Adrenal gland (tissue), 9 donors: ENCODE measurements at regions not wholly inside any gene's neighbourhood (a gene's known extent, or its start where the extent isn't known, plus 50 kb on each side); places are given as distances from the start of the nearest gene placed in this dataset.

Experiments used
- DNase-seq, 7 donors: peaks; one replicate each; pipeline ENCODE4 v3.0.0-alpha.2; 2019 to 2020
- H3K27ac ChIP-seq, 5 donors: fragments of 200-600 bp; sonication (generic) in 4 of 5; 1 replicate in 3 of 5; 2 replicates in 2 of 5; pipeline versions ENCODE4 v1.5.1 to v1.8.0; 2016 to 2020; ENCODE audit warnings: mild to moderate bottlenecking in 1 of 5
- H3K27me3 ChIP-seq: fragments of 200-600 bp; 2 replicates; pipeline ENCODE4 v1.8.0; 2021
- H3K36me3 ChIP-seq, 2 donors: fragments of 200-600 bp; replicated peaks in 1 of 2; 1 replicate in 1 of 2; 2 replicates in 1 of 2; pipeline versions ENCODE4 v1.5.1 to v1.8.0; 2018 to 2022
- H3K4me1 ChIP-seq, 2 donors: fragments of 200-600 bp; replicated peaks in 1 of 2; 1 replicate in 1 of 2; 2 replicates in 1 of 2; pipeline versions ENCODE4 v1.5.1 to v1.8.0; 2018 to 2021
- H3K4me3 ChIP-seq, 4 donors: fragments of 200-600 bp; sonication (generic) in 3 of 4; one replicate each; pipeline ENCODE4 v1.5.1; 2016 to 2018
- H3K9me3 ChIP-seq, 3 donors: fragments of 200-600 bp; sonication (generic) in 1 of 3; replicated peaks in 1 of 3; 1 replicate in 2 of 3; 2 replicates in 1 of 3; pipeline versions ENCODE4 v1.5.1 to v1.8.0; 2016 to 2021
- POLR2A ChIP-seq, 2 donors: fragments of 450-650 bp; IDR thresholded peaks; one replicate each; pipeline ENCODE4 v1.6.1; 2017; ENCODE audit warnings: antibody characterized with exemption in 2 of 2, mild to moderate bottlenecking in 2 of 2, moderate library complexity in 1 of 2
- WGBS, 4 donors: extraction: QIAGEN DNeasy Blood & Tissue Kit in 2 of 4; methylation state at CpG; one replicate each; pipeline versions ENCODE4 v1.1.5 to v1.1.7; 2013 to 2017; 5-methylcytosine and 5-hydroxymethylcytosine counted together
- intact Hi-C, 2 donors: fragments of 100-400 bp; cut with DNase I; formaldehyde crosslinking; loops; one replicate each; pipeline versions ENCODE4 v1.14.1 to v1.15.0; 2022 to 2023
- TF ChIP-seq, protein P1 (sequence below), 6 experiments: fragments of 450-650 bp in 4 of 6; fragments of 200-600 bp in 2 of 6; sonication (generic) in 1 of 6; IDR thresholded peaks; 1 replicate in 5 of 6; 2 replicates in 1 of 6; pipeline versions ENCODE4 v1.5.1 to v1.8.0; 2016 to 2021; ENCODE audit warnings: antibody characterized with exemption in 6 of 6, mild to moderate bottlenecking in 2 of 6, moderate library complexity in 1 of 6
- donor health status: healthy with polysubstance abuse.
- donor health status: Bipolar disorder and iron deficiency.
- donor health status: DM: yes; HTN: yes; CAD: no.
- donor health status: DM: no; HTN: no; CAD: no.
- donor health status: DM: no; HTN: no; CAD: no.

GRCh38 chr9:79220251-79220650 is 351.5 kb upstream of the TLE4 start:
- no peaks in the 10 kb centered on the region for H3K36me3 ChIP-seq
- no peak for DNase-seq
- H3K27me3 ChIP-seq: no peaks in the 10 kb centered on the region
- no peaks in the 10 kb centered on the region for H3K9me3 ChIP-seq
- TF ChIP-seq, protein P1, sequence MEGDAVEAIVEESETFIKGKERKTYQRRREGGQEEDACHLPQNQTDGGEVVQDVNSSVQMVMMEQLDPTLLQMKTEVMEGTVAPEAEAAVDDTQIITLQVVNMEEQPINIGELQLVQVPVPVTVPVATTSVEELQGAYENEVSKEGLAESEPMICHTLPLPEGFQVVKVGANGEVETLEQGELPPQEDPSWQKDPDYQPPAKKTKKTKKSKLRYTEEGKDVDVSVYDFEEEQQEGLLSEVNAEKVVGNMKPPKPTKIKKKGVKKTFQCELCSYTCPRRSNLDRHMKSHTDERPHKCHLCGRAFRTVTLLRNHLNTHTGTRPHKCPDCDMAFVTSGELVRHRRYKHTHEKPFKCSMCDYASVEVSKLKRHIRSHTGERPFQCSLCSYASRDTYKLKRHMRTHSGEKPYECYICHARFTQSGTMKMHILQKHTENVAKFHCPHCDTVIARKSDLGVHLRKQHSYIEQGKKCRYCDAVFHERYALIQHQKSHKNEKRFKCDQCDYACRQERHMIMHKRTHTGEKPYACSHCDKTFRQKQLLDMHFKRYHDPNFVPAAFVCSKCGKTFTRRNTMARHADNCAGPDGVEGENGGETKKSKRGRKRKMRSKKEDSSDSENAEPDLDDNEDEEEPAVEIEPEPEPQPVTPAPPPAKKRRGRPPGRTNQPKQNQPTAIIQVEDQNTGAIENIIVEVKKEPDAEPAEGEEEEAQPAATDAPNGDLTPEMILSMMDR (IDR thresholded peaks at IDR 0.05): no peak
- TF ChIP-seq POLR2A (IDR thresholded peaks at IDR 0.05): no peak
- no peak overlapping the region for H3K27ac ChIP-seq
- 53 to 82% (median 75%) methylated on average over 1 of the region's 1 CpG for WGBS, 4 donors
- no peaks in the 10 kb centered on the region for H3K4me1 ChIP-seq
- no peak overlapping the region for H3K4me3 ChIP-seq
- intact Hi-C loops: no loop called here

- no peak for DNase-seq
- Histone ChIP-seq H3K36me3 (no peaks in the 10 kb centered on the region), H3K27ac (no peak overlapping the region), H3K27me3 (no peaks in the 10 kb centered on the region), H3K4me1 (no peaks in the 10 kb centered on the region), H3K4me3 (no peak overlapping the region), H3K9me3 (no peaks in the 10 kb centered on the region)
- WGBS, 4 donors: 52 to 65% (median 62%) methylated on average over 1 of the region's 1 CpG
- TF ChIP-seq, protein P1 (IDR thresholded peaks at IDR 0.05): no peak
- TF ChIP-seq POLR2A (IDR thresholded peaks at IDR 0.05): no peak
- intact Hi-C loops: no loop called here
Observed at GRCh38 chr9:79220666-79221065, 351.1 kb upstream of the TLE4 start.

DNA sequence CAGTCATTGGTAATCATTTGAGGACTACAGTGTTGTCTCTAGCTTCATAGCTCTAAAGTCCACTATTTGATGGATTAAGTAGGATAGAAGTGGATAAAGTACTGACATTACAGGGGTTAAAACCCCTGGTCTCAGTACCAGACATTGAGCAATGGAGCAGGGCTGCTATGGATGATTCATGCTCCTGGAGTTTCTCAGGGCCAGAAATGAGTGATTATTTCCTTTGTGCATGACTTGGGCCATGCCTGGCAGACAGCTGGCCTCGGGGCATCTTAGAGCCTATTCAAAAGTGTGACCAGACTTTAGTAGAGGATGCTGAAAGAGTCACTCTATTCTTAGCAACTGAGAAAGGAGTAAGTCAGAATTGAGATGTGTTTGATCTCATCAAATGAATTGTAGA is 350.7 kb upstream of the TLE4 start:
- no peak overlapping the region for H3K4me3 ChIP-seq

GRCh38 chr9:79222483-79222882 is 349.3 kb upstream of the TLE4 start:
- intact Hi-C loops: no loop called here
- WGBS, 4 donors: 81 to 90% (median 87%) methylated on average over 2 of the region's 2 CpGs
- H3K4me1 ChIP-seq: no peaks in the 10 kb centered on the region
- TF ChIP-seq, protein P1 (IDR thresholded peaks at IDR 0.05): no peak
- H3K9me3 ChIP-seq: no peaks in the 10 kb centered on the region
- no peak overlapping the region for H3K4me3 ChIP-seq
- no peaks in the 10 kb centered on the region for H3K27me3 ChIP-seq
- no peaks in the 10 kb centered on the region for H3K36me3 ChIP-seq
- DNase-seq: no peak
- no peak overlapping the region for H3K27ac ChIP-seq

More for the DNA sequence above, 350.7 kb upstream of the TLE4 start:
- Histone ChIP-seq H3K27ac (no peak overlapping the region), H3K9me3 (no peaks in the 10 kb centered on the region), H3K27me3 (no peaks in the 10 kb centered on the region), H3K4me1 (no peaks in the 10 kb centered on the region), H3K36me3 (no peaks in the 10 kb centered on the region)
- WGBS, 4 donors: 0 to 24% (median 18%) methylated on average over 1 of the region's 1 CpG
- intact Hi-C loops: no loop called here
- DNase-seq: peak in 1 of 7 donors; percentile 9
- TF ChIP-seq, protein P1 (IDR thresholded peaks at IDR 0.05): no peak
- no peak for TF ChIP-seq POLR2A (IDR thresholded peaks at IDR 0.05)
